Stimulated activated CD8-positive, alpha-beta memory T cell treated with anti-CD3 and anti-CD28 coated beads, Interleukin-2, amount 100 ng/mL, for 1 hour (primary cell): ENCODE measurements at regions not wholly inside any gene's neighbourhood (a gene's known extent, or its start where the extent isn't known, plus 50 kb on each side); places are given as distances from the start of the nearest gene placed in this dataset.
A peak's percentile ranks its signal among the peaks of the same experiment; 100 is the strongest.

Experiments
- DNase-seq, 2 donors: peaks; one replicate each; pipeline ENCODE4 v3.0.0-alpha.2; 2020; ENCODE audit warnings: low read depth in 2 of 2

DNA sequence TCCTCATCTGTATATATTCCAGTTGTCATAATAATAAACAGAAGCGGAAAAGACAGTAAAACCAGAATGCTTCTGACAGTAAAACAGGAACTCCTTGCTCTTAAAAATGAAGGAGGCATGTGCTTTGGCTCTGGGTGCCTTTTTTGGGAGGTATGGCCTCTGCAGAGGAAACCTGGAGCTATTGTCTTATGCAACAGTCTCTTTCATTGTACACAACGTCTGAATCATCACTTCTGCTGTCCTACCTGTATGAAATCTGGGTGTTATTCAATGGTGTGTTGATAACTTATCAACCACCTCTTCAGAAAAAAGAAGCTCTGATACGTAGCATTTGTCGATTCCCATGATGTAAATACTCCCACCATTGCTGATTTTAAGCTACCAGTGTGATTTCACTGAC lies 64.8 kb downstream of the CDCA7 start:
- DNase-seq, result no peak

GRCh38 chr2:173424886-173425285 lies 70.2 kb downstream of the CDCA7 start:
- DNase-seq, result no peak

DNA sequence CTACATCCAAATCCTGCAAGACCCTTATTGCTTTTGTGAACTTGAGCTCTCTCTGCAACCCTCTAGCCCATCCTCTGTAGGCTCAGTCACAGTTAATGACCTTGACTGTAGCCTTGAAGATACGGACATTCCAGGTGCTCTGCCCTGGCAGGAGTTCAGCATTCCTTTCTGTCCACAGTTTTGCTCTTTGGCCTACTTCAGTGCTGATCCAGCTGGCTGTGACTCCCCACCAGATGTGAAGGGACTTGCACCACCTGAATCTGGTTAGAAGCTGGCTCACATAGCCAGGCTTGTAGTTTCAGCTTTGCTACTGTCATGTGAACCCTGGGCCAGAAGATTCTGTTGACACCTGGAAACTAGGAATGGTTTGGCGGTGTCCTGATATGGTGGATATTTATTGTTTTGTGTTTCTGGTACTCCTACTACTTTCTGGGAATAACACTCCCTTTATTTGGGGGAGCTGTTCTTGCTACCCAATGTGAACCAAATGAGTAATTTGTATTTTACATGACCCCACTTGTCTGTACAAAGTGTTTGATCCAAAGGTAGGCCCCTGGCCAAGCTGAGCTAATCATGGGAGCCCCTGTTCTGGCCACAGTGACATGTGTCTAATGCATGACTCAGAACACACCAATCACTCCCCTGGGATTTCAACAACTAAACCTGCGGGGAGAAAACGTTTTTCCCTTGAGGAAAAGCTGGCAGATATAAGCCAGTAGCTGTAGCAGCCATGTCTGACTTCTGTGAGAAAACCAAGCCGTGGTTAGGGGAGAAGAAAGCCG lies 73.4 kb downstream of the CDCA7 start:
- DNase-seq, result no peak

GRCh38 chr2:173431191-173431590 lies 76.5 kb downstream of the CDCA7 start:
- no peak for DNase-seq

DNA sequence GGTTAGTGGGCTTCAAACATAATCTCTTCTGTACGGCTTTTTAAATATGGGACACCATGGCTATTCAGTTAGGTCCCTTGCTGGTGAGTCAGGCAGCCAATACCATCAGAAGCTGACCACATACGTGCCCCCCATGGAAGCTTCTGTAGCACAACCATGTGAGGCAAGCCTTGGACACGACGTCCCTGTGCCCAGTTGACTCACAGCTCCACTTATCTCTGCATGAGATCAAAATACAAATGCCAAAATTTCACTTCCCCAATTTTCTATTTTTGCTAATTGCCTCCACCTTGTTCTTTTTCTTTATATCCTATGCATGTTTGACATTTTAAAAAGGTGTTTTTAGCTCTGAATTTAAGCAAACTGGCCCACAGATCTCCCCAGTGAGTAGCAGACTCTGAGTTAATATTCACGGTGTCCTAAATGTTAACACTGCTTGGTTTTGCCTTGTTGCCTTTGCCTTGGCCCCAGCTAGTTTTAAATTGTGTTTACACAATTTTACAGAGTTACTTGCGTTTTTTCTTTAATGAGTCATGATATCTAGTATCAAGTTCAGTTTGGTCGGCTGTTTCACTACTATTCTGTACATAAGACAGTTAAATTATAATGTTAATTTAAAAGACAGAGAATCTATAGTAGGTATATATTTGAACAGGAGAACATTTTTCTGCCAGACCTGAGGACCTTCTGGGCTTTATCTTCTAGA lies 77.5 kb downstream of the CDCA7 start:
- DNase-seq, result no peak

DNA sequence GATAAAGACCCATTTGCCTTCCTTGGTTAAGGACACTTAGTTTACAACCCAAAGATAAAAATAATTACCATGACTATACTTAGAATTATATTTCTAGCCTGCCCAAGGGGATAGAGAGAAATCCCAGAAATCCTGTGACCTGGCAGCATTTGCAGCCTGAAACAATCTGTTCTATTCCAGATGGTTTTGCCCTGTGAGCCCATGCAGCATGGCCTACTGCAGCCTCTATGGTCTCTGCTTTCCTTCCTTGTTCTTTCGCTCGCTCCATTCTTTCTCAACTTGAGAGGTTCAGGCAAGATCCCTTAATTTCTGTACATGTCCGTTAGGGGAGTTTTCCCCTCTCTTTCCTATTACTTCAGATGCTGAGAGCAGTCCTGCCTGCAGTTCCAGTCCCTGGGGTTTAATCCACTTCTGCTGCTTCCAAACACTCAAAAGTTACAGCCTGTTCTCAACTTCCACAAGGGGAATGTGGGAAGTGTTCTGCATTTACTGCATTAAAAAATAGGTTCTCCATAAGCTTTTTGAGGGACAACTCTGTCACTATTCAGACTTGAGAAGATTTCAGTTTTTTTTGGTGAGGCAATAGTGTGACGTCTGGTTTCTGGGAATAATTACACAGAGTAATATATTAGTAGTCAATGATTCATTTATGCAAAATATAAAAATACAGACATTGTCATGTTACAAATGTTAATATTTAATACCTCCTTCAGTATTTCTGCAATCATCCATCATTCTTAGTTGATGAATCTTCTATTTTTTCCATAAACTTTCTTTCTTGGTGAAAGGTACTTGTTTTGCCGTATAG lies 80.3 kb downstream of the CDCA7 start:
- DNase-seq, result no peak

DNA sequence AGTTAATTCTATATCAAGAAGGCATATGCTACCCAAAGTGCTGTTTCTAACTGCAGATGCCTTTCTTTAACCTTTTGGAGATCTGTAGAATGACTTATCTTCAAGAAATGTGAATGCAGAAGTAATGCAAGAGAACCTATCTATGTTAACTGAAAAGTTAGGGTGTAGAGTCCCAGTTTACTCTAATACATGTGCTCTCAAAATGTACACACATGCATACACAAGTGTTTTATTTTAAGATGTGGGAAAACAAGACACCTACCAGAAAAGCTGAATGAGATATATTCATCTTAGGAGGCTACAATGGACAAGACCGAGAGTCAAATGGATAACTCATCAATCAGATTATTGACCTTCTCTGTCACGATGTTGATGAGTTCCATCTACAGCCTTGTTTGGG lies 80.9 kb downstream of the CDCA7 start:
- no peak for DNase-seq

- no peak for DNase-seq
These were observed 81.4 kb downstream of the CDCA7 start for GRCh38 chr2:173436088-173436487.

GRCh38 chr2:173441222-173441621 lies 86.5 kb downstream of the CDCA7 start:
- no peak for DNase-seq

DNA sequence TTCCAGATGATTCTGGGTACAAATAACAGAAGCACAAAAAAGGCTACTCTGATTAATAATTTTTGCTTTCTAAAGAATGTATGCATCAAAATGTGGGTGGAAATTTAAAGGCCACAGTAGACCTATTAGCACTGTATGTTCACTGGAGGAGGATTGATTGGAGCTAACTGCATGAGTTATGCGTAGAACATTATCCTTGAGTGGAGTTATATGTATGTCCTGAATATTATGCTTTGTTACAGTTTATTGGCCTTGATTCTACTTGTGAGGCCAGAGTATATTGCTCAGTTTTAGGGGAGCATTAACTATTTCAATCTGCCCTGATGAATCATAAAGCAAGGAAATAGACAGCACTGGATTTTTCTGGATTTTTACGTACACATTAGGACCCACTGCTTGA lies 87.9 kb downstream of the CDCA7 start:
- no peak for DNase-seq

DNA sequence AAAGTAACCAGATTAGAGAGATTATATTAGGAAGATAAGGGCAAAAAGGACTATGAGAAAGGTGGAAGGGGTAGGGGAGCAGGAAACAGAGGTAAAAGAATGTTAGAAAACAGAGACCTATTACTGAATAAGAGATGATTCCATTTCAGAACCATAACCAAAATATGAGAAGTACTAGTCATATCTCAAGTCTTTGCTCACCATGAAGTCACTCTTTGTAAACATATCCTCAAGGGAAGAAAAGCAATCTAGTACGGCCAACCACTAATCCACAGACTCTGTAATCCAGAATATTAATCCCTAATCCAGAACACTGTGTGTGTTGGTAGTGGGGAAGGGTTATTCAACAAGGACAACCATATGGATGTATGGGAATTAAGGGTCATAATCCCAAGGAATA lies 92.0 kb downstream of the CDCA7 start:
- DNase-seq, result no peak

DNA sequence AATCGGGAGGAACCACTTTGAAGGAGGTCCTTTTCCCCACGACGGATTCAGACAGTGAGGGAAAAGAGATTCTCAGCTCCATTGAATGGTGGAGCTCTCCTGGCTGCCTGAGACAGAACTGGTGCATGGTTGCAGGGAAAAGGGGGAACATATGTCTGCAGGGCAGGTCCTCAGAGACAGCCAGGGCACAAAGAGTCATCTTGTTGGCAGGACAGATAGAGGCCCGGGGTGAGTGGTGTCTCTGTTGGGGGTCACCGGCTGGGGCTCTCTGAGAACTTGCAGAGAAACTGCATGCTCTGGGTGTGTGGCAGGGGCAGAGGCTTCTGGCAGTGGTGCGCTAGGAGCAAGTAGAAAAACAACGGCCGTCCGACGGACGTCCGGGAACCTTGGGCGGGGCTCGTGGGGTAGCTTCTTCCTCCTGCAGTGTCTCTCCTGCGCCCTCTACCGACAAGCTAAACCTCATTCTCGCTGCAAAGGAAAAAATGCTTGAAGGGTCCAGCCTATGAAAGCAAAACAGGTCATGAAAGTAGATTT lies 94.3 kb downstream of the CDCA7 start:
- DNase-seq, result peak in 1 of 2 donors; percentile 26

DNA sequence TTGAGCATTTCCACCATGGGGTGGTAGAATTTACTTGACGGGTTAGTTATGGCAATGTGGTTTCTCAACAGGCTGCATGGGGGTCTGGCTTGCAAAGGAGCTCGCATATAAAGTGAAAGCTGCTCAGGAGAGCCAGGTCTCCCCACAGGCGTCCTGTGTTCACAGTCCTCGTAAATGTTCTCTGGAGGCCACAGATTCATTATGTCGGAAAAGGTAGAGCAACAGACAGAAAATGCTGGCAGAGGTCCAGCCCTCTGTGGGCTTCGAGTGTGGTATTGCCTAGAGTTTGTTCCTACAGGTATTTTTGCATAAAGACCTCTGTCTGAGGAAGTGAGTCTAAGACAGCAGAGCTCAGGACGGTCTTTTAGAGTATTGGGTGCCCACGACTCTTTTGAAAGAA lies 96.4 kb downstream of the CDCA7 start:
- peak in 1 of 2 donors; percentile 5 for DNase-seq

DNA sequence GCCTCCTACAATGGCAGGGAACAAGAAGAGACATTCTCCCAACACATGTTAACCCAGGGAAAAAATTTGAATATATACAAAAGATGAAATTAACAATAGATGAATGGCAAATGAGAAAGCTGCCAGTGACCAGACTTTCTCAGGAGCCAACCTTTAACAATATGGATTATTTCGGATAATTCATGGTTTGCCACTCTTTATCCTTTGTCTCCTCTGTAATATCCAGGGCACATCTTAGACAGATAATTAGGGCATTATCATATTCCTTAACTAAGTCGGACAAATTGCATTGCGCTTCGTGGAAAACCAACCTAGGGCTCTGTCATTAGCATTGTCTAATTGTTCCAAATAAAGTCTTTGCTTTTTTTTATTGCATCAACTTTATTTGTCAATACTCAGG lies 97.3 kb downstream of the CDCA7 start:
- DNase-seq, result no peak

- no peak for DNase-seq
These were observed 97.7 kb downstream of the CDCA7 start for GRCh38 chr2:173452416-173452815.

DNA sequence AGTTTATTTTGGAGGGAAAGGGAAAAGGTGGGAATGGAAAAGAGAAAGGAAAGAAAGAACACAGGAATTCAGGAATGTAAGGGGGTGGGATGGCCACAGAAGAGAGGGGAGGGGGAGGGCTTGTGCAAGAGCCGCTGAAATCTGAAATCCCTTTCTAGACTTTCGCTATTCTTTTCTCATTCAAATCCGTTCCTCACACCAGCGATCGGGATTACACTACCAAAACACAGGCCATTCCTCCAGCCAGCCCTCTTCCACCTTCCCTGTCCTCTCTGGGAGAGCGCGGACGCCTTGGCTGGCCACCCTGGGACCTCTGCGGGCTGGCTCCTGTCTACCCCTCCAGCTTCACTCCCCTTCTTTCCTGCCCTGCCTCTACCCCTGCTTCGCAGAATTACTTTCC lies 102.3 kb downstream of the CDCA7 start:
- DNase-seq, result no peak

DNA sequence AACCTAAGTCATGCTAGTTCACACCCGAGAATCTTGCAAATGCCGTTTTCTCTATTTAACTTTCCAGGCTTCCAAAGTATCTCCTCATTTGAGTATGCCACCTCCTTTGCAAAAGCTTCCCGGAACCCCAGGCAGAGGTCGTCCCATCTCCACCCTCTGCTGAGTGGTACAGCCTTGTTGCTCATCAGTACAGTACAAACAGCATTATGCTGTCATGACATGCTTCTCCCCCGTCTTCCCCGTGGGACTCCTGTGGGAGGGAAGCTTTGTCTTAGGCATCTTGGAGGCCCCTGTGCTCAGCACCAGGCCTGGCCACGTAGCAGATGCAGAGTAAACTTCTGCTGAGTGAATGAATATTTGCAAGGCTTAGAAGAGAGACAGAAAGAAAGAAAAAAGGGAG lies 102.7 kb downstream of the CDCA7 start:
- no peak for DNase-seq

GRCh38 chr2:173458991-173459780 lies 104.5 kb downstream of the CDCA7 start:
- no peak for DNase-seq

DNA sequence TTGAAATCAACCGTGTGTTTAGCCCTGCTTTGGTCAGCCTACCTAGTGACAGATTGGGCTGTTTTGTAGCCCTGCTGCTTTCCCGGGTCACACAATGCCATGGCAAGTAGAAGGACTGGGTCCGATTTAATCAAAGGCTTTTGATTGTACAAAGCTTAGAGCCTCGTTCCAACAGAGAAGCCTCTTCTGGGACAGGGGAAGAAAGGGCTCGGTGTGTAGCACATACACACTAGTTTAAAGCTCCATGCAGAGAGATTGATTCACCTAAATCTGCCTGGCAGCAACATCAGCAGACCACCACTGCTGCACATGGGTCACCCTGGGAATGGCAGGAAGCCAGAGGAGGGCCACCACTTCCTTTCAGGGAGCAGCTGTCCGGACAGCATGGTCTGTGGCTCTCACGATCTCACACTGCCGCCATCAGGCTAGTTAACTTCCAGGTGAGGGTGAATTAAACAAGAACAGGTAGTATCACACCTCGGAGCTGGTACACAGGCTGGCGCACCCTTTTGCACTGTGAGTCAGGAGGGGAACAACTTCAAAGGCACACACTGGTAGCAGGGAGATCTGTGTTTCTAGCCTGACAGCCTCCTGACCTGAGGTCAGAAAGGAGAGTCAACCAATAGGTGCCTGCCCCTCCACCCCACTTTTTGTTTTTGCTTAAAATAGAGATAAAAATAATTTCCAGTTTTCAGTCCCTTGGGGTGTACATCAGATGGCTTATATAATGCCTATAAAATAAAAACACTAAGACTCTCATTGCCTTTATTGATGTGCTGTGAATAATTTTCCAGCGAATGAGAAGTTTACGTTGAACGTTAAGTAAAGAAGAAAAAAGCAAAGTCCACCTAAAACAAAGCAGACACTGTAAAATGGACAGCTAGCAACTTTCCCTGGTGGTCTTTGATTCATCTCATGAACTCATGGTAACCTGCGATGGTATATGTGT lies 108.5 kb downstream of the CDCA7 start:
- no peak for DNase-seq

- no peak for DNase-seq
These were observed 109.2 kb downstream of the CDCA7 start for GRCh38 chr2:173463846-173464245.
